Muscle layer of colon (tissue), 2 donors: ENCODE measurements at regions not wholly inside any gene's neighbourhood (a gene's known extent, or its start where the extent isn't known, plus 50 kb on each side); places are given as distances from the start of the nearest gene placed in this dataset.
"Not testable (repeated sequence)": the region's sequence is repeated elsewhere in the genome, so short reads cannot be mapped to it uniquely, and the experiment has no call there.

Source experiments
- H3K27ac ChIP-seq: one replicate; pipeline ENCODE4 v1.7.0; 2013; ENCODE audit warnings: low read depth, mild to moderate bottlenecking, low read length, moderate library complexity
- H3K27me3 ChIP-seq, 2 donors: one replicate each; pipeline ENCODE4 v1.7.0; 2013; ENCODE audit warnings: low read length in 2 of 2, mild to moderate bottlenecking in 2 of 2; ENCODE audit not compliant: insufficient read depth in 2 of 2, control insufficient read depth in 1 of 2
- H3K36me3 ChIP-seq: one replicate; pipeline ENCODE4 v1.7.0; 2013; ENCODE audit warnings: mild to moderate bottlenecking, low read length; ENCODE audit not compliant: insufficient read depth
- H3K4me1 ChIP-seq: one replicate; pipeline ENCODE4 v1.7.0; 2013; ENCODE audit warnings: mild to moderate bottlenecking, low read length; ENCODE audit not compliant: insufficient read depth
- H3K4me3 ChIP-seq, 2 donors: one replicate each; pipeline ENCODE4 v1.7.0; 2013; ENCODE audit warnings: low read length in 2 of 2, low read depth in 1 of 2, mild to moderate bottlenecking in 1 of 2, moderate library complexity in 1 of 2
- H3K9ac ChIP-seq: one replicate; pipeline ENCODE4 v1.7.0; 2013; ENCODE audit warnings: low read length
- H3K9me3 ChIP-seq: one replicate; pipeline ENCODE4 v1.7.0; 2013; ENCODE audit warnings: mild to moderate bottlenecking, low read length
- donor health status: abdominal sarcoma.
- donor health status: Adenocarcinoma of cecum.

DNA sequence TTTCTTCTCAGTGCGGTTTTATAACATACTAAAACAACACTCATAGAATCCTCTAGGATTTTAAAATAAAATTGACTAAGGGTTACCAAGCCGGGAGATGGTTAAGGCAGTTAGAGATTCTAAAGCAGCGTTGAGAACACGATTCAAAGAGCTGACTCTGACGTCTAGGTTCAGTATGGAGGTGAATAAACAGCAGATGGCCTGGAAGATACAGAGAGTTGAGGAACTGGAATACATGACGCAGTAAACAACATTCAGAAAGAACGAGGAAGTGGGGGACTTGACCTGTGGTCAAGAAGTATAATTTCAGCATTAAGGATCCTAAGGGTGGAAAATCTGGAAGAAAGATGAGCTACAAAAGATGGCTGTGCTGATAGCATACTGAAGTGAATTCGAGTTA is 68.4 kb upstream of the NBPF26 start:
- not testable (repeated sequence) for H3K27ac ChIP-seq, H3K36me3 ChIP-seq, H3K9ac ChIP-seq, H3K4me3 ChIP-seq, H3K9me3 ChIP-seq, H3K4me1 ChIP-seq, H3K27me3 ChIP-seq

- not testable (repeated sequence) for H3K27ac ChIP-seq, H3K4me3 ChIP-seq, H3K27me3 ChIP-seq, H3K9me3 ChIP-seq, H3K4me1 ChIP-seq, H3K9ac ChIP-seq, H3K36me3 ChIP-seq
Measured at GRCh38 chr1:120656116-120656515, 67.6 kb upstream of the NBPF26 start.

DNA sequence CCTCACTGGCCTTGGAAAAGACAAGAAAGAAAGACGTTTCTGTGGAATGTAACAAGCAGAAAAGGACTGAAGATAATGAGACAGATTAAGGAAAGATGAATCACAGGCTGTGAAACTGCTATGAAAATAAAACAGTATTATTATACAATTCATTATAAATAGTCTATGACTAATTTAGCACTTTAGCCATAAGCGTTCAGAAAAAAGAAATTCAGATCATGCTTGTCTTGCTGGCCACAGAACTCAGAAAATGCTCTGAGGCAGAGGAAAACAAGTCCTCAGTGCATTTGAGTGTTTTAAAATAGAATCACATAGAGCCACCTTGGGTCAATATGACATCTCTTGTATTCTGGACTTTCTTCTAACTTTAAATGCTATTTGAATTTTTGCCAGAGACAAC is 65.9 kb upstream of the NBPF26 start:
- not testable (repeated sequence) for H3K4me3 ChIP-seq, H3K9ac ChIP-seq, H3K27me3 ChIP-seq, H3K4me1 ChIP-seq, H3K36me3 ChIP-seq, H3K27ac ChIP-seq, H3K9me3 ChIP-seq

GRCh38 chr1:120658622-120659021 is 65.1 kb upstream of the NBPF26 start:
- H3K9me3 ChIP-seq, H3K36me3 ChIP-seq, H3K4me1 ChIP-seq, H3K27ac ChIP-seq, H3K9ac ChIP-seq, H3K4me3 ChIP-seq, H3K27me3 ChIP-seq: not testable (repeated sequence)

DNA sequence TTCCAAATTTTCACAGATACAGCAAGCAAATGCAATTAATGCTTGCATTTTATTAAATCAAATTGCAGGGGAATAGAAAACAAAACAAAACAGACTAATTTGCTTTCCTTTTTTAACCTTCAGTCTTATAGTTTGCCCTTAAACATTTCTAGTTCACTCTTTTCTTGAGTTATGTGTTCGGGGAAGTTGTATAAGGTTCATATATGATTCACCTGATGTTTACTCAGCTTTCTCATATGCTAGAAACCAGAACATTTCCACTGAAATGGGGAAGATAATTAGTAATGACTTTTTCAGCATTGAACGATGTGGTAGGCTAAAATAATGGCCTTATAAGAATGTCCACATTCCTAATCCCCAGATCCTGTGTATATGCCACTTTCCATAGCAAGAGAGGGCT is 64.6 kb upstream of the NBPF26 start:
- not testable (repeated sequence) for H3K4me1 ChIP-seq, H3K36me3 ChIP-seq, H3K27ac ChIP-seq, H3K27me3 ChIP-seq, H3K4me3 ChIP-seq, H3K9ac ChIP-seq, H3K9me3 ChIP-seq

DNA sequence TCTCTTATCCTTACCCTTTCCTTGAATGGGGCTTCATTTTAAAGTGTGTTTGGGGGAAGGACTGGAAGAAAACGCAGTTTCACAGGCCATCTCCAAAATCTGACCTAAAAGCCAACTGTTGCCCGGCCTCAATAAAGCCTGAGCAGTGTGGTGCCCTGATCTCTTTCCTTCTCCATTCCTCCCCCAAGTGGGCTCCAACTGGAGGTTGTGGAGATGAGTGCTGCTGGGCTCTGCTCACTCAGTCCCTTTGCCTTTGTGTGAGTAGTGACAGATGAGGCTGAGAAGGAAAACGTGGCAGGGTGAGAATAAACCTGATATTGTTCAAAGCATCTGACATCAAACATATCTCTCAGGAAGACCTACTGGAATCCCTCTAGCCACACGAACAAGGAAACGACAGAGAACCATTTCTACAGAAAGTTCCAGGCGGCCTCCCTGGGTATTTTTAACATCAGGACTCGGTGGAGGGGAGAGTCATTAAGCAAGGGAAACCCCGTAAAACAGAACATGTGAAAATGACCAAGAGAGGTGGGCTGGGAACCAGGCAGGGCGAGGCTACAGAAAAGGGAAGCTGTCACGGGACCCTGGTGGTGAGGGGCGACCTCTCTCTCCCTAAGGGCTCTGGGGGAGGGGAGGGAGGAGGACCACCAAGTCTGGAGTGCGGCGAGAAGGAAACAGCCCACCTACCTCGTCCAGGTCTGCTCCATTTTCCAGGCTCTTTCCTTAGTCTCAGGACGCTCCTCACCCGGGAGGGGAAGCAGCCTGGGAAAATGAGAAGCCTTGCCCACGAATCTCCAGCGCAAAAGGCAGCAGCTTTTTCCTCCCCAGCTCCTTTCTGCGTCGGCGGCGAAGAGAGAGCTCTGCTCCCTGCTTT is 59.1 kb upstream of the NBPF26 start:
- not testable (repeated sequence) for H3K4me3 ChIP-seq, H3K36me3 ChIP-seq, H3K9ac ChIP-seq

GRCh38 chr1:120665250-120665577 is 58.5 kb upstream of the NBPF26 start:
- not testable (repeated sequence) for H3K36me3 ChIP-seq, H3K27ac ChIP-seq, H3K4me1 ChIP-seq, H3K9me3 ChIP-seq, H3K27me3 ChIP-seq, H3K4me3 ChIP-seq, H3K9ac ChIP-seq

More for the DNA sequence above, 59.1 kb upstream of the NBPF26 start:
- not testable (repeated sequence) for H3K27me3 ChIP-seq, H3K9me3 ChIP-seq, H3K27ac ChIP-seq, H3K4me1 ChIP-seq

DNA sequence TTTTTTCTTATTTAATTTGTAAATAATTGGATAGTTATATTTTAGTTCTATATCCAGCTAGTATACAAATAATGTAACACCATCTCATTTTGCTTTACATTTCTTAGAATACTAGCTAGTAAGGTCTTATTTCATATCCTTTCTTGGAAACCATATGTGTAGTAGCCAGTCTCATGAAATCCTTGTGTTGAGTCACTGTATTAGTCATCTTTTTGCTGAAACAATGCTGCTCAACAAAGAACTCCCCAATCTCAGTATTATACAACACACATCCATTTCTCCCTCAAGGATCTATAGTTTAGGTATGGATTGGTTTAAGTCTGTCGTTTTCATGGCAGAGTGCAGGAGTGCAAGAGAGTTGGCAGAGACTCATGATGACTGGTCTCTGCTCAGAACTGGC is 55.6 kb upstream of the NBPF26 start:
- H3K9me3 ChIP-seq, H3K4me3 ChIP-seq, H3K27ac ChIP-seq, H3K4me1 ChIP-seq, H3K9ac ChIP-seq, H3K36me3 ChIP-seq, H3K27me3 ChIP-seq: not testable (repeated sequence)
